ENCODE measurements at regions not wholly inside any gene's neighbourhood (a gene's known extent, or its start where the extent isn't known, plus 50 kb on each side); places are given as distances from the start of the nearest gene placed in this dataset.

DNA sequence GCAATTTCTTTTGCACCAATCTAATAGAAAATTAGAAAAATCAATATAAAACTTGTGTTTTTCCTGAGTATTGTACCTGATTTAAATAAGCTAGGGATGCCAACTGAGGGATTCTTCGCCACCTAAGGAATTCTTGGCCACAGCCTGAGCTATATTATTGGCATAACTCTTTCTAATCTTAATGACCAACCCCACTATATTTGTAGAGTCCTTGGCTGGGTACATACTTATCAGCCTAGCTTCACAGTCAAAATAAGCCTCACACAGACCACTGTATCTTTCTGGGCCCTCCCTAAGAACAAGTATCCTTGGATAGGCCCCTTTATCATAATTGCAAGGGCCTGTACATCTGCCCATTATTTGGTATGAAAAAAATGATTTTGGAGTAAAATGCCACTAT, 247.1 kb downstream of the DUSP6 start:
- no peaks in the 10 kb centered on the region for H3K4me1 ChIP-seq (ENCODE audit: control insufficient read depth, insufficient read depth, low read length, poor library complexity, severe bottlenecking)
- no peaks in the 10 kb centered on the region for H3K9me3 ChIP-seq (ENCODE audit: control insufficient read depth, low read length)
- no peaks in the 10 kb centered on the region for H3K36me3 ChIP-seq (ENCODE audit: control insufficient read depth, insufficient read depth, low read length)
- WGBS, 2 experiments (ENCODE audit: insufficient coverage in 2 of 2), result 100% methylated on average over 1 of the region's 1 CpG; no CpG with 5 or more reads in 1 of the 2 experiments
- no peak overlapping the region for H3K4me3 ChIP-seq (ENCODE audit: extremely low read depth, insufficient read depth, low read length, poor library complexity, severe bottlenecking)
- H3K27ac ChIP-seq (ENCODE audit: low read depth, low read length, severe bottlenecking), result no peak overlapping the region

GRCh38 chr12:89103831-89104230, 248.5 kb downstream of the DUSP6 start:
- Histone ChIP-seq H3K9me3 (ENCODE audit: control insufficient read depth, low read length) (no peaks in the 10 kb centered on the region), H3K4me1 (ENCODE audit: control insufficient read depth, insufficient read depth, low read length, poor library complexity, severe bottlenecking) (peaks cover under 1% of the 10 kb centered on the region), H3K4me3 (ENCODE audit: extremely low read depth, insufficient read depth, low read length, poor library complexity, severe bottlenecking) (no peak overlapping the region), H3K36me3 (ENCODE audit: control insufficient read depth, insufficient read depth, low read length) (no peaks in the 10 kb centered on the region), H3K27ac (ENCODE audit: low read depth, low read length, severe bottlenecking) (no peak overlapping the region)
- WGBS, 2 experiments (ENCODE audit: insufficient coverage in 2 of 2), result 72 to 93% methylated on average over 2 to 4 of the region's 5 CpGs

DNA sequence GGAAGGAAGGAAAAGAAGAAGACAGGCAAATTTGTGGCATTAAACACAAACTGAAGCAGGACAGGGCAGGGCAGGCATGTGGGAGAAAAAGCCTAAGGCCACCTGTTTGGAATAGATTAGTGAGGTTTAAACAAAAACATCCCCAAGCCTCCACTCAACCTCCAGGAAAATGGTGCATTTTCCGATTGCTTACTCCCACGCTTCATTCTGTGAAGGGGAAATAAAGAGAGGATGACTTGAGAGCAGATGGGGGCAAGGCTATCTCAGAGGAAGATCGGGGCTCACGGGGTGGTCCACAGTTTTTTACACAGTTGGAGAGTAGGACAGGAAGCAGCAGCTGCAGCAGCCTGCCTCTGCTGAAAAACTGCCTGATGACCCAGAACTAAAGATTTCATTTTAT, 250.9 kb downstream of the DUSP6 start:
- no peak overlapping the region for H3K4me3 ChIP-seq (ENCODE audit: extremely low read depth, insufficient read depth, low read length, poor library complexity, severe bottlenecking)
- H3K27ac ChIP-seq (ENCODE audit: low read depth, low read length, severe bottlenecking), result no peak overlapping the region
- peaks cover 5% of the 10 kb centered on the region for H3K4me1 ChIP-seq (ENCODE audit: control insufficient read depth, insufficient read depth, low read length, poor library complexity, severe bottlenecking)
- no peaks in the 10 kb centered on the region for H3K36me3 ChIP-seq (ENCODE audit: control insufficient read depth, insufficient read depth, low read length)
- no peaks in the 10 kb centered on the region for H3K9me3 ChIP-seq (ENCODE audit: control insufficient read depth, low read length)
- 65 to 89% methylated on average over 2 to 3 of the region's 4 CpGs for WGBS, 2 experiments (ENCODE audit: insufficient coverage in 2 of 2)

DNA sequence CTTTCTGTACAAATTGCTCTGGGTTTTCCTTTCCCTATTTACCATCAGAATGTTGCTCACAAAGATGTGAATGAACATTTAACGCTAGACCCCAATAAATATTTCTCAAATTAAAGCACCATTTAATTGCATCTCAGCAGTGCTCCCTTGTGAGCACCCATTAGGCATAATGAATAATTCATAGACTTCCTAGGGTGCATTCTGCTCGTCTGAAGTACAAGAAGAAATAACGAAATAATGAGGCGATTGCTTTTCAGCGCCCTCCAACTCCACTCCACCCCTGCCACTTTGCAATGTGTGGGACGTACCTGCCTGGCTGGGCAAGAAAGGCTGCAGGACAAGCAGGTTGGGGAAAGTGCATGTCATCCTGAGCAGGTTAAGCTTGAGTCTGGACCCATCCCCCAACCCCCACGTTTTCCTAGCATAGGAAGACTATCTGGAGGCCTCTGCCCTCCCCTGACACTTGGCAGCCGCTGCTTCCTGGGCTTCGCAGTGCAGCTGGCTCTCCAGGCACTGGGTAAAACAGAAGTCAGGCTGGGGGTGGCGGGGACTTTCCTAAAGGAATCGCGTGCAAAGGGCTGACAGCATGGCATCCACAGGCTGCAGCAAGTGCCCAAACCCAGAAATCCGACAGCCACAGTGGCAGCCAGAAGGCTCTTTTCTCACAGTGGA, 253.7 kb downstream of the DUSP6 start:
- Histone ChIP-seq H3K27ac (ENCODE audit: low read depth, low read length, severe bottlenecking) (no peak overlapping the region), H3K4me1 (ENCODE audit: control insufficient read depth, insufficient read depth, low read length, poor library complexity, severe bottlenecking) (peaks cover 5% of the 10 kb centered on the region), H3K9me3 (ENCODE audit: control insufficient read depth, low read length) (no peaks in the 10 kb centered on the region), H3K36me3 (ENCODE audit: control insufficient read depth, insufficient read depth, low read length) (no peaks in the 10 kb centered on the region), H3K4me3 (ENCODE audit: extremely low read depth, insufficient read depth, low read length, poor library complexity, severe bottlenecking) (no peak overlapping the region)
- 40 to 50% methylated on average over 10 to 11 of the region's 13 CpGs for WGBS, 2 experiments (ENCODE audit: insufficient coverage in 2 of 2)

- Histone ChIP-seq H3K9me3 (ENCODE audit: control insufficient read depth, low read length) (peaks cover 32% of the 10 kb centered on the region), H3K27ac (ENCODE audit: low read depth, low read length, severe bottlenecking) (no peak overlapping the region), H3K4me1 (ENCODE audit: control insufficient read depth, insufficient read depth, low read length, poor library complexity, severe bottlenecking) (peaks cover 6% of the 10 kb centered on the region), H3K36me3 (ENCODE audit: control insufficient read depth, insufficient read depth, low read length) (no peaks in the 10 kb centered on the region), H3K4me3 (ENCODE audit: extremely low read depth, insufficient read depth, low read length, poor library complexity, severe bottlenecking) (no peak overlapping the region)
- WGBS, 2 experiments (ENCODE audit: insufficient coverage in 2 of 2), result 80 to 100% methylated on average over 1 of the region's 2 CpGs
These were observed 260.0 kb downstream of the DUSP6 start for GRCh38 chr12:89092297-89092696.

GRCh38 chr12:89091293-89091841, 260.9 kb downstream of the DUSP6 start:
- no CpG with 5 or more reads among the region's 1 CpG for WGBS, 2 experiments (ENCODE audit: insufficient coverage in 2 of 2)
- no peaks in the 10 kb centered on the region for H3K36me3 ChIP-seq (ENCODE audit: control insufficient read depth, insufficient read depth, low read length)
- peaks cover 32% of the 10 kb centered on the region for H3K9me3 ChIP-seq (ENCODE audit: control insufficient read depth, low read length)
- peaks cover 6% of the 10 kb centered on the region for H3K4me1 ChIP-seq (ENCODE audit: control insufficient read depth, insufficient read depth, low read length, poor library complexity, severe bottlenecking)
- no peak overlapping the region for H3K4me3 ChIP-seq (ENCODE audit: extremely low read depth, insufficient read depth, low read length, poor library complexity, severe bottlenecking)
- H3K27ac ChIP-seq (ENCODE audit: low read depth, low read length, severe bottlenecking), result no peak overlapping the region

DNA sequence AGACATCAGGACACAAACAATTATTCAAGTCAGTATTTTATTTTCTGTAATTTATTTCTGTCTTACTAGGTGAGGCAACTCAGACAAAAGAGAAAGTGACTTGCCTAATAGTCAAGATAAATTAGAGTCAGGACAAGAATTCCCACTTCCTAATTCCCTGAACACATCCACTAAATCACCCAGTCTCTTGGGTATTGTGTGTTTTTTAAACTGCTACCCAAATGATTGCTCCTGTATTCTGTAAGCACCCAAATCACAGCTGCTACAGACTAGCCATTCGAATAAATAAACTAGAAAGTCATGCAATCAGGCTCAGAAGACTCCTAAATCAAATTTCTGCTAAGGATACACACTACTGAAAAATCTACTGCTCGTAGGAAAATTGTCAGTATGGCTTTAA, 263.0 kb downstream of the DUSP6 start:
- 67 to 83% methylated on average over 1 of the region's 2 CpGs for WGBS, 2 experiments (ENCODE audit: insufficient coverage in 2 of 2)
- H3K27ac ChIP-seq (ENCODE audit: low read depth, low read length, severe bottlenecking), result no peak overlapping the region
- no peak overlapping the region for H3K4me3 ChIP-seq (ENCODE audit: extremely low read depth, insufficient read depth, low read length, poor library complexity, severe bottlenecking)
- H3K36me3 ChIP-seq (ENCODE audit: control insufficient read depth, insufficient read depth, low read length), result no peaks in the 10 kb centered on the region
- peaks cover 9% of the 10 kb centered on the region for H3K4me1 ChIP-seq (ENCODE audit: control insufficient read depth, insufficient read depth, low read length, poor library complexity, severe bottlenecking)
- H3K9me3 ChIP-seq (ENCODE audit: control insufficient read depth, low read length), result peaks cover 32% of the 10 kb centered on the region

- Histone ChIP-seq H3K27ac (ENCODE audit: low read depth, low read length, severe bottlenecking) (peak overlapping the region; percentile 63), H3K4me3 (ENCODE audit: extremely low read depth, insufficient read depth, low read length, poor library complexity, severe bottlenecking) (no peak overlapping the region), H3K9me3 (ENCODE audit: control insufficient read depth, low read length) (peaks cover 30% of the 10 kb centered on the region), H3K36me3 (ENCODE audit: control insufficient read depth, insufficient read depth, low read length) (no peaks in the 10 kb centered on the region), H3K4me1 (ENCODE audit: control insufficient read depth, insufficient read depth, low read length, poor library complexity, severe bottlenecking) (peaks cover 9% of the 10 kb centered on the region)
- 0% methylated on average over 1 of the region's 1 CpG for WGBS, 2 experiments (ENCODE audit: insufficient coverage in 2 of 2)
These were observed 264.4 kb downstream of the DUSP6 start for GRCh38 chr12:89087876-89088275.

DNA sequence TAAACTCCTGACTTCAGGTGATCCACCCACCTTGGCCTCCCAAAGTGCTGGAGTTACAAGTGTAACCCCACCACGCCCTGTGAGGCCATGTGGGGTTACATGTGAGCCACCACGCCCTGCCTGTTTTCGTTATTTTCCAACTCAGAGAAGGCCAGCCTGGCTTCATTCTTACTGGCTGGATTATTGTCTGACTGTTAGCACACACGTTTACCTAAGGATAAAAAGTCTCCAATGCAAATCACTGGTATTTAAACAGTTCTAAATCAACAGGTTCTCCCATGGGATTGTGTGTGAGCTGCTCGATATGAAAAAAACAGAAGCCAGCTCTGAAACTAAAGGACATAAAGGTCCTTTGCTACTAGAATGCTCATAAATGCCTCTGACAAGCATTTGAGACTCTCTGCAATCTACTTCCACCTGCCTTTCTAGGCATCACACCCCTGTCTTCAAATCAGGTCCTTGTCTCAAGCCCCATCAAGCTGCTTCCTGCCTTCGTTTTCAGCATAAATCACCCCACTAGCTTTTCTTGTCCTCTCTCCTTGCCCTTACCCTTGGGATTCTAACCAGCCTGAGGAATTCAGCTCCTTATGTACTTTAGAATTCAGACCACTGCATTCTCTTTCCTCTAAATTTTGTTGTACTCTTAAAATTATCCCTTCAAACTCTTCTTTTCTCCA, 265.0 kb downstream of the DUSP6 start:
- 76 to 80% methylated on average over 5 of the region's 6 CpGs for WGBS, 2 experiments (ENCODE audit: insufficient coverage in 2 of 2)
- peak overlapping the region; percentile 63 for H3K27ac ChIP-seq (ENCODE audit: low read depth, low read length, severe bottlenecking)

GRCh38 chr12:89085421-89085820, 266.9 kb downstream of the DUSP6 start:
- Histone ChIP-seq H3K4me3 (ENCODE audit: extremely low read depth, insufficient read depth, low read length, poor library complexity, severe bottlenecking) (no peak overlapping the region), H3K36me3 (ENCODE audit: control insufficient read depth, insufficient read depth, low read length) (no peaks in the 10 kb centered on the region), H3K27ac (ENCODE audit: low read depth, low read length, severe bottlenecking) (peak overlapping the region; percentile 29), H3K9me3 (ENCODE audit: control insufficient read depth, low read length) (peaks cover 7% of the 10 kb centered on the region), H3K4me1 (ENCODE audit: control insufficient read depth, insufficient read depth, low read length, poor library complexity, severe bottlenecking) (peaks cover 20% of the 10 kb centered on the region)
- WGBS, 2 experiments (ENCODE audit: insufficient coverage in 2 of 2), result 66 to 87% methylated on average over 3 of the region's 5 CpGs

More for the DNA sequence above, 265.0 kb downstream of the DUSP6 start:
- Histone ChIP-seq H3K9me3 (ENCODE audit: control insufficient read depth, low read length) (peaks cover 25% of the 10 kb centered on the region), H3K36me3 (ENCODE audit: control insufficient read depth, insufficient read depth, low read length) (no peaks in the 10 kb centered on the region), H3K4me3 (ENCODE audit: extremely low read depth, insufficient read depth, low read length, poor library complexity, severe bottlenecking) (no peak overlapping the region), H3K4me1 (ENCODE audit: control insufficient read depth, insufficient read depth, low read length, poor library complexity, severe bottlenecking) (peaks cover 12% of the 10 kb centered on the region)

- Histone ChIP-seq H3K9me3 (ENCODE audit: control insufficient read depth, low read length) (no peaks in the 10 kb centered on the region), H3K4me3 (ENCODE audit: extremely low read depth, insufficient read depth, low read length, poor library complexity, severe bottlenecking) (no peak overlapping the region), H3K4me1 (ENCODE audit: control insufficient read depth, insufficient read depth, low read length, poor library complexity, severe bottlenecking) (peaks cover 20% of the 10 kb centered on the region), H3K36me3 (ENCODE audit: control insufficient read depth, insufficient read depth, low read length) (no peaks in the 10 kb centered on the region), H3K27ac (ENCODE audit: low read depth, low read length, severe bottlenecking) (no peak overlapping the region)
- WGBS, 2 experiments (ENCODE audit: insufficient coverage in 2 of 2), result 60% methylated on average over 2 of the region's 3 CpGs; no CpG with 5 or more reads in 1 of the 2 experiments
These were observed 267.6 kb downstream of the DUSP6 start for GRCh38 chr12:89084751-89085150.

All from mesodermal cell (in vitro differentiated cells).